HEK293T (cell line): ENCODE measurements at regions not wholly inside any gene's neighbourhood (a gene's known extent, or its start where the extent isn't known, plus 50 kb on each side); places are given as distances from the start of the nearest gene placed in this dataset.

Source experiments
- FOXA1 ChIP-seq: fragments of 450-650 bp; IDR thresholded peaks from 2 replicates; pipeline ENCODE4 v1.6.1; 2016; ENCODE audit warnings: mild to moderate bottlenecking
- NFRKB ChIP-seq: fragments of 450-650 bp; IDR thresholded peaks from 2 replicates; pipeline ENCODE4 v1.6.1; 2016; ENCODE audit warnings: mild to moderate bottlenecking, moderate library complexity

- no peak for TF ChIP-seq FOXA1
- no peak for TF ChIP-seq NFRKB
Measured at GRCh38 chr6:141830530-141830929, 302.2 kb upstream of the GJE1 start.
